Endodermal cell (in vitro differentiated cells): ENCODE measurements at regions not wholly inside any gene's neighbourhood (a gene's known extent, or its start where the extent isn't known, plus 50 kb on each side); places are given as distances from the start of the nearest gene placed in this dataset.

ENCODE experiments used
- DNase-seq: peaks from one replicate; pipeline ENCODE4 v3.0.0-alpha.2; 2017
- H3K27ac ChIP-seq: 2 replicates; pipeline ENCODE4 v1.5.1; 2013; ENCODE audit warnings: mild to moderate bottlenecking, low read depth, low read length, moderate library complexity
- H3K27me3 ChIP-seq: 2 replicates; pipeline ENCODE4 v1.6.1; 2013; ENCODE audit warnings: mild to moderate bottlenecking, low read length, moderate library complexity; ENCODE audit not compliant: insufficient read depth, control insufficient read depth, poor library complexity, severe bottlenecking
- H3K36me3 ChIP-seq: 2 replicates; pipeline ENCODE4 v1.7.0; 2013; ENCODE audit warnings: mild to moderate bottlenecking, low read length, moderate library complexity; ENCODE audit not compliant: control insufficient read depth, insufficient read depth
- H3K4me1 ChIP-seq: one replicate; pipeline ENCODE4 v1.7.0; 2013; ENCODE audit warnings: low read length; ENCODE audit not compliant: control insufficient read depth, insufficient read depth
- H3K4me3 ChIP-seq: 2 replicates; pipeline ENCODE4 v1.5.1; 2013; ENCODE audit warnings: mild to moderate bottlenecking, low read length, moderate library complexity
- H3K9ac ChIP-seq: 2 replicates; pipeline ENCODE4 v1.6.1; 2013; ENCODE audit warnings: mild to moderate bottlenecking, low read length, moderate library complexity; ENCODE audit not compliant: poor library complexity, severe bottlenecking; ENCODE audit errors: extremely low read depth
- H3K9me3 ChIP-seq: 2 replicates; pipeline ENCODE4 v1.6.1; 2013; ENCODE audit warnings: mild to moderate bottlenecking, low read length, moderate library complexity; ENCODE audit not compliant: control insufficient read depth
- H3K27ac Mint-ChIP-seq: 2 replicates; pipeline ENCODE4 v1.8.0; 2020; ENCODE audit warnings: mixed read lengths
- H3K27me3 Mint-ChIP-seq: 2 replicates; pipeline ENCODE4 v1.8.0; 2021; ENCODE audit warnings: mild to moderate bottlenecking, mixed read lengths; ENCODE audit not compliant: insufficient read depth
- H3K36me3 Mint-ChIP-seq: 2 replicates; pipeline ENCODE4 v1.8.0; 2020; ENCODE audit warnings: low read depth, mixed read lengths
- H3K4me1 Mint-ChIP-seq: 2 replicates; pipeline ENCODE4 v1.8.0; 2020; ENCODE audit warnings: mixed read lengths
- H3K4me3 Mint-ChIP-seq: 2 replicates; pipeline ENCODE4 v1.8.0; 2020; ENCODE audit warnings: mild to moderate bottlenecking, moderate library complexity, mixed read lengths
- H3K9me3 Mint-ChIP-seq: 2 replicates; pipeline ENCODE4 v1.8.0; 2020; ENCODE audit warnings: mild to moderate bottlenecking, mixed read lengths
- CTCF ChIP-seq: fragments of 200-600 bp; sonication (generic); conservative IDR thresholded peaks from 2 replicates; pipeline ENCODE4 v1.5.0; 2021; ENCODE audit warnings: antibody characterized with exemption, mild to moderate bottlenecking
- WGBS, 2 experiments: methylation state at CpG; one replicate each; pipeline versions ENCODE4 v1.1.5 to v1.1.7; 2013; ENCODE audit warnings: missing lambda C conversion rate in 2 of 2, mixed read lengths in 1 of 2; ENCODE audit not compliant: insufficient coverage in 1 of 2, insufficient read length in 1 of 2; 5-methylcytosine and 5-hydroxymethylcytosine counted together

- Histone ChIP-seq H3K36me3 (no peaks in the 10 kb centered on the region), H3K4me3 (no peak overlapping the region), H3K27me3 (no peaks in the 10 kb centered on the region), H3K27ac (no peak overlapping the region), H3K9ac (no peak overlapping the region), H3K9me3 (no peaks in the 10 kb centered on the region), H3K4me1 (no peaks in the 10 kb centered on the region)
- H3K4me3 Mint-ChIP-seq = no peak overlapping the region
- peak; percentile 64 for DNase-seq
- no peak overlapping the region for H3K27ac Mint-ChIP-seq
- no peaks in the 10 kb centered on the region for H3K36me3 Mint-ChIP-seq
- 76 to 100% methylated on average over 1 to 6 of the region's 6 CpGs for WGBS, 2 experiments
- peaks cover under 1% of the 10 kb centered on the region for H3K9me3 Mint-ChIP-seq
- H3K4me1 Mint-ChIP-seq = peaks cover 2% of the 10 kb centered on the region
- peak; percentile 74 for TF ChIP-seq CTCF
- H3K27me3 Mint-ChIP-seq = peaks cover 6% of the 10 kb centered on the region
Measured at GRCh38 chr2:161570424-161571050, 53.7 kb upstream of the SLC4A10 start.

GRCh38 chr2:161571051-161571429, 53.2 kb upstream of the SLC4A10 start:
- H3K9me3 Mint-ChIP-seq = no peaks in the 10 kb centered on the region
- Histone ChIP-seq H3K36me3 (no peaks in the 10 kb centered on the region), H3K9me3 (no peaks in the 10 kb centered on the region), H3K9ac (no peak overlapping the region), H3K4me3 (no peak overlapping the region), H3K27me3 (no peaks in the 10 kb centered on the region), H3K4me1 (no peaks in the 10 kb centered on the region), H3K27ac (no peak overlapping the region)
- peaks cover 2% of the 10 kb centered on the region for H3K4me1 Mint-ChIP-seq
- H3K4me3 Mint-ChIP-seq = no peak overlapping the region
- WGBS, 2 experiments = 86% methylated on average over 1 of the region's 1 CpG; no CpG with 5 or more reads in 1 of the 2 experiments
- DNase-seq = no peak
- H3K36me3 Mint-ChIP-seq = no peaks in the 10 kb centered on the region
- H3K27me3 Mint-ChIP-seq = peaks cover 6% of the 10 kb centered on the region
- H3K27ac Mint-ChIP-seq = no peak overlapping the region
- no peak for TF ChIP-seq CTCF
